ENCODE measurements at regions not wholly inside any gene's neighbourhood (a gene's known extent, or its start where the extent isn't known, plus 50 kb on each side); places are given as distances from the start of the nearest gene placed in this dataset.

DNA sequence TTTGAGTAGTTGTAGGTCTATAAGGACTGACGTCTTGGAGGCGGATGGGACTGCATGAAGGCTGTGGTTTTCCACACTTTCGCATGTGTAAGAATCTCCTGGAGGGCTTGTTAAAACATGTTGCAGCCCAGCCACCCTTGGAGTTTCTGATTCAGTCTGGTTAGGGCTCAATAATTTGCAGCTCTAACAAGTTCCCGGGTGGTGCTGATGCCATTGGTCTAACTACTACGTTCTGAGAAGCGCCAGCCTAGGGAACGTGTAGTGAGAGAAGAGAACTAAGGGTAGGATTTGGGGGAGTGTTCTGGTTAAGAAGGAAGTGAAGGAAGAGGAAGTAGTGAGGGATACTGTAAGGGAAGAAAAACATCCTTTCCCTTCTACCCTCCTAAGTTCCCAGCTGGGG is 138.9 kb downstream of the LARP7 start:
- CTCF ChIA-PET, result no interaction called here
- H3K4me1 ChIP-seq, result peaks cover 6% of the 10 kb centered on the region; the same call in 1 of the 2 replicates

DNA sequence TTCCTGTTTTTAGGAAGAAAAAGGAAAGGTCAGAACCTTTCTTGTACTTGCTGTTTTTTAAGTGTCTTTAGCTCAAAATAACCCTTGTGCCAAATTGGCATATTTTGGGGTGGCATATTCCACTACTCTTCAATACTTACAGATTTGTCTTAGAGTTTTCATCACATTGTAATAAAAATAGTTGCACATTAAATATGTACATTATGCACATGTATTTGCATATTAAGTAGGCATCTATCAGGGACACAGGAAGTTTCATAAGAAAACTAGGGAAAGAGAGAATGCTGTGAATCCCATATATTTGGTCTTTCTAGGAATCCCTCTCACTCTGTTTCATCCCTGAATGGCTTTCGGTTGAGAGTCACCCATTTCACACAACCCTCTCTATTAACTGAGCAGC is 139.6 kb downstream of the LARP7 start:
- H3K9me3 ChIP-seq, result no peaks in the 10 kb centered on the region
- no peaks in the 10 kb centered on the region for H3K4me1 Mint-ChIP-seq (ENCODE audit: low read depth, unreplicated experiment)
- no peaks in the 10 kb centered on the region for H3K27me3 Mint-ChIP-seq (ENCODE audit: insufficient read depth, unreplicated experiment)
- H3K36me3 ChIP-seq (ENCODE audit: control insufficient read depth, insufficient read depth, low read length), result no peaks in the 10 kb centered on the region
- no peak overlapping the region for H3K4me3 Mint-ChIP-seq (ENCODE audit: unreplicated experiment)
- BruUV-seq (replicated peaks), result no TSS peak
- no peak overlapping the region for H3K27ac Mint-ChIP-seq (ENCODE audit: unreplicated experiment)
- H3K4me1 ChIP-seq, result peaks cover 6% of the 10 kb centered on the region; the same call in 1 of the 2 replicates
- CTCF ChIA-PET, result no interaction called here
- intact Hi-C loops (cut with micrococcal nuclease; ENCODE audit: unreplicated experiment), result no loop called here
- no peaks in the 10 kb centered on the region for H3K9me3 Mint-ChIP-seq (ENCODE audit: unreplicated experiment)
- H3K4me3 ChIP-seq (ENCODE audit: low read depth, low read length), result no peak overlapping the region
- TF ChIP-seq, protein P1, sequence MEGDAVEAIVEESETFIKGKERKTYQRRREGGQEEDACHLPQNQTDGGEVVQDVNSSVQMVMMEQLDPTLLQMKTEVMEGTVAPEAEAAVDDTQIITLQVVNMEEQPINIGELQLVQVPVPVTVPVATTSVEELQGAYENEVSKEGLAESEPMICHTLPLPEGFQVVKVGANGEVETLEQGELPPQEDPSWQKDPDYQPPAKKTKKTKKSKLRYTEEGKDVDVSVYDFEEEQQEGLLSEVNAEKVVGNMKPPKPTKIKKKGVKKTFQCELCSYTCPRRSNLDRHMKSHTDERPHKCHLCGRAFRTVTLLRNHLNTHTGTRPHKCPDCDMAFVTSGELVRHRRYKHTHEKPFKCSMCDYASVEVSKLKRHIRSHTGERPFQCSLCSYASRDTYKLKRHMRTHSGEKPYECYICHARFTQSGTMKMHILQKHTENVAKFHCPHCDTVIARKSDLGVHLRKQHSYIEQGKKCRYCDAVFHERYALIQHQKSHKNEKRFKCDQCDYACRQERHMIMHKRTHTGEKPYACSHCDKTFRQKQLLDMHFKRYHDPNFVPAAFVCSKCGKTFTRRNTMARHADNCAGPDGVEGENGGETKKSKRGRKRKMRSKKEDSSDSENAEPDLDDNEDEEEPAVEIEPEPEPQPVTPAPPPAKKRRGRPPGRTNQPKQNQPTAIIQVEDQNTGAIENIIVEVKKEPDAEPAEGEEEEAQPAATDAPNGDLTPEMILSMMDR (IDR thresholded peaks at IDR 0.05; ENCODE audit: insufficient read depth in 1 of 2, low read depth in 1 of 2, low read length in 1 of 2, severe bottlenecking in 1 of 2, unreplicated experiment in 1 of 2), result no peak
- POLR2A ChIA-PET, result no interaction called here
- DNase-seq, result no peak
- no peaks in the 10 kb centered on the region for H3K27me3 ChIP-seq (replicated peaks; ENCODE audit: control insufficient read depth, insufficient read depth, low read length)
- no peaks in the 10 kb centered on the region for H3K36me3 Mint-ChIP-seq (ENCODE audit: insufficient read depth, unreplicated experiment)

More for the DNA sequence above, 138.9 kb downstream of the LARP7 start:
- intact Hi-C loops (cut with micrococcal nuclease; ENCODE audit: unreplicated experiment), result no loop called here
- H3K36me3 Mint-ChIP-seq (ENCODE audit: insufficient read depth, unreplicated experiment), result no peaks in the 10 kb centered on the region
- H3K9me3 ChIP-seq, result no peaks in the 10 kb centered on the region
- no peak overlapping the region for H3K4me3 Mint-ChIP-seq (ENCODE audit: unreplicated experiment)
- POLR2A ChIA-PET, result no interaction called here
- H3K27me3 Mint-ChIP-seq (ENCODE audit: insufficient read depth, unreplicated experiment), result no peaks in the 10 kb centered on the region
- H3K27me3 ChIP-seq (replicated peaks; ENCODE audit: control insufficient read depth, insufficient read depth, low read length), result no peaks in the 10 kb centered on the region
- no peak for DNase-seq
- no peaks in the 10 kb centered on the region for H3K9me3 Mint-ChIP-seq (ENCODE audit: unreplicated experiment)
- no peak overlapping the region for H3K4me3 ChIP-seq (ENCODE audit: low read depth, low read length)
- H3K4me1 Mint-ChIP-seq (ENCODE audit: low read depth, unreplicated experiment), result no peaks in the 10 kb centered on the region
- no peaks in the 10 kb centered on the region for H3K36me3 ChIP-seq (ENCODE audit: control insufficient read depth, insufficient read depth, low read length)
- TF ChIP-seq, protein P1 (IDR thresholded peaks at IDR 0.05; ENCODE audit: insufficient read depth in 1 of 2, low read depth in 1 of 2, low read length in 1 of 2, severe bottlenecking in 1 of 2, unreplicated experiment in 1 of 2), result no peak
- H3K27ac Mint-ChIP-seq (ENCODE audit: unreplicated experiment), result no peak overlapping the region
- no TSS peak for BruUV-seq (replicated peaks)

GRCh38 chr4:112778520-112778919 is 141.6 kb downstream of the LARP7 start:
- Histone ChIP-seq H3K4me3 (ENCODE audit: low read depth, low read length) (no peak overlapping the region), H3K9me3 (no peaks in the 10 kb centered on the region), H3K36me3 (ENCODE audit: control insufficient read depth, insufficient read depth, low read length) (no peaks in the 10 kb centered on the region), H3K27me3 (replicated peaks; ENCODE audit: control insufficient read depth, insufficient read depth, low read length) (no peaks in the 10 kb centered on the region), H3K4me1 (peaks cover 6% of the 10 kb centered on the region; the same call in 1 of the 2 replicates)
- POLR2A ChIA-PET, result no interaction called here
- H3K9me3 Mint-ChIP-seq (ENCODE audit: unreplicated experiment), result no peaks in the 10 kb centered on the region
- no peak overlapping the region for H3K27ac Mint-ChIP-seq (ENCODE audit: unreplicated experiment)
- H3K27me3 Mint-ChIP-seq (ENCODE audit: insufficient read depth, unreplicated experiment), result no peaks in the 10 kb centered on the region
- CTCF ChIA-PET, result interaction anchor here (1.5 kb wide), 1 partner anchor 13 kb away, joined by 3 read pairs; no protein-coding TSS in a partner anchor
- no peak for DNase-seq
- no TSS peak for BruUV-seq (replicated peaks)
- no peaks in the 10 kb centered on the region for H3K4me1 Mint-ChIP-seq (ENCODE audit: low read depth, unreplicated experiment)
- no peak overlapping the region for H3K4me3 Mint-ChIP-seq (ENCODE audit: unreplicated experiment)
- intact Hi-C loops (cut with micrococcal nuclease; ENCODE audit: unreplicated experiment), result no loop called here
- no peaks in the 10 kb centered on the region for H3K36me3 Mint-ChIP-seq (ENCODE audit: insufficient read depth, unreplicated experiment)
- TF ChIP-seq, protein P1 (IDR thresholded peaks at IDR 0.05; ENCODE audit: insufficient read depth in 1 of 2, low read depth in 1 of 2, low read length in 1 of 2, severe bottlenecking in 1 of 2, unreplicated experiment in 1 of 2), result no peak
